ENCODE measurements at regions not wholly inside any gene's neighbourhood (a gene's known extent, or its start where the extent isn't known, plus 50 kb on each side); places are given as distances from the start of the nearest gene placed in this dataset.

DNA sequence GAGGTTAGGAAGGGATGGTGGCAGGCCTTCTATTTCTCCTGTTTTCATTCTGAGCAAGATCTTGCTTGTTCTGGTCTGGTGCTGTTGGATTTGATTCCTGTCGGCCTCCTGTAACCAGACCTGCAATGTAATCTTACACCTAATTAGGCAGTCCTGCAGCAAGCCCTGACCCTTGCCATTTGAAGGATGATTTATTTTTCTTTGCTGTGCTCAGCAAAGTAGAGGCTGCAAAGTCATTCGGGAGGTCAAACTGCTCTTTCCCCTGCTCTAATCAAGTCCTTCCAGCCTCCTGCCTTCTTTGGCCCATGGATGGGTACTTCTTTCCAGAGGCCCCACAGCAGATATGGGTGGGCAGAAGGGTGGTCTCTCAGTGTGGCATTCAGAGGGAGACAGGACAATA is 417.7 kb upstream of the USP24 start:
- no peak overlapping the region for H3K27ac Mint-ChIP-seq
- H3K4me3 Mint-ChIP-seq, result no peak overlapping the region
- peaks cover 10% of the 10 kb centered on the region for H3K27me3 Mint-ChIP-seq (ENCODE audit: low read depth)
- ATAC-seq (replicated peaks in 1 of 2) (no peak), DNase-seq (no peak)
- H3K4me1 Mint-ChIP-seq (ENCODE audit: low read depth), result no peaks in the 10 kb centered on the region
- H3K36me3 Mint-ChIP-seq (ENCODE audit: insufficient read depth in 2 of 2), result no peaks in the 10 kb centered on the region
- H3K9me3 Mint-ChIP-seq, result peaks cover 0 to 2% of the 10 kb centered on the region in 2 donors

DNA sequence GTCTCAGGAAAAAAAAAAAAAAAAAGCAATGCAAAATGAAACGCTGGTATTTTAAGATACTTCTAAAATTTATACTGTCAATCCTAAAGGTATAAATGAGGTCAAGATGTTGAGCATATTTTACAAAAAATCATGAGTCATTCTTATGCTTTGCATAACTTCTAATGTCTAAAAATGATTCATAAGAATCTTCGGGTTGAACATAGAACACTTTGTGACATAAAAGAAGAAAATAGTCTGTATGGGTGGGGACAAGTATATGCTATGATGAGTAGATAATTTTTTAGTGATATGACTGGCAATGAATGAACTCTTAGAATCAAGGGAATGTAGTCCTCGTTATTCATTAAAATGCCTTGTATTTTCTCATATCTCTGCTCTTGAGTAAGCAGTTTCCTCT is 416.9 kb upstream of the USP24 start:
- Mint-ChIP-seq H3K36me3 (ENCODE audit: insufficient read depth in 2 of 2) (no peaks in the 10 kb centered on the region), H3K27ac (no peak overlapping the region), H3K27me3 (ENCODE audit: low read depth) (peaks cover 10% of the 10 kb centered on the region), H3K4me1 (ENCODE audit: low read depth) (no peaks in the 10 kb centered on the region), H3K4me3 (no peak overlapping the region), H3K9me3 (peaks cover 0 to 2% of the 10 kb centered on the region in 2 donors)
- ATAC-seq (replicated peaks in 1 of 2) (peak; percentile 41 to 85), DNase-seq (no peak)

DNA sequence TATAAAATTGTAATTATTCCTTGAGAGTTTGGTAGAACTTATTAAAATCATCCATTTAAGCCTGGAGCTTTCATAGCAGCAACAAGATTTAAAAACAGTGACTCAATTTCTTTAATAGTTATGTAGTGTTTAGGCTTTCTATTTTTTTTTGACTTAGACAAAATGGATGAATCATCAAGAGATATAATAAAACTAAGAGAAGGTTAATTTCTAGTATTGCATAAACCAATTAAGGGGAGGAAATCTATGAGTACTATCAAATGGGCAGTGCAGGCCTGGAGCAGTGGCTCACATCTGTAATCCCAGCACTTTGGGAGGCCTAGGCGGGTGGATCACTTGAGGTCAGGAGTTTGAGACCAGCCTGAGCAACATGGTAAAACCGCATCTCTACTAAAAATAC is 416.3 kb upstream of the USP24 start:
- peaks cover 10% of the 10 kb centered on the region for H3K27me3 Mint-ChIP-seq (ENCODE audit: low read depth)
- H3K4me3 Mint-ChIP-seq, result no peak overlapping the region
- no peaks in the 10 kb centered on the region for H3K36me3 Mint-ChIP-seq (ENCODE audit: insufficient read depth in 2 of 2)
- ATAC-seq (replicated peaks in 1 of 2) (peak in 1 of 2 donors; percentile 5), DNase-seq (no peak)
- no peak overlapping the region for H3K27ac Mint-ChIP-seq
- H3K9me3 Mint-ChIP-seq, result no peaks in the 10 kb centered on the region
- no peaks in the 10 kb centered on the region for H3K4me1 Mint-ChIP-seq (ENCODE audit: low read depth)

DNA sequence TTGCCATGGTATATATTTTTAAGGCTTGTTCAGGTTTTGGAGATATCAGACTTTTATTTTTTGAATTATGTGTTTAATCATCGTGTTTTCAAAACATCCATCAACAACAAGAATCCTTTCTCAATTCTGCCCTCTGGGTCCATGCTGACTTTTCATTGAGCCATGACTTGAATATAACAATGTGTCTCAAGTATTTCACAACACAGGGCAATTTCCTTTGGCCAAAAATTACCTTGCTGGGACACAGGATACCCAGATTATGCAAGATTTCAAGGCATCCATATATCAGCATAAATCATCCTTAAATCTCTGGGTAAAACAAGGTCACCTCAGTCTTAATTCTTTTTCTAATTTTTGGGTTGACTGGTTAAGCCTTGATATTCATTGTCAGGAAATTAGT is 411.2 kb upstream of the USP24 start:
- ATAC-seq (replicated peaks in 1 of 2) (no peak), DNase-seq (no peak)
- Mint-ChIP-seq H3K4me1 (ENCODE audit: low read depth) (no peaks in the 10 kb centered on the region), H3K4me3 (no peak overlapping the region), H3K36me3 (ENCODE audit: insufficient read depth in 2 of 2) (no peaks in the 10 kb centered on the region), H3K27ac (no peak overlapping the region), H3K27me3 (ENCODE audit: low read depth) (no peaks in the 10 kb centered on the region), H3K9me3 (no peaks in the 10 kb centered on the region)

DNA sequence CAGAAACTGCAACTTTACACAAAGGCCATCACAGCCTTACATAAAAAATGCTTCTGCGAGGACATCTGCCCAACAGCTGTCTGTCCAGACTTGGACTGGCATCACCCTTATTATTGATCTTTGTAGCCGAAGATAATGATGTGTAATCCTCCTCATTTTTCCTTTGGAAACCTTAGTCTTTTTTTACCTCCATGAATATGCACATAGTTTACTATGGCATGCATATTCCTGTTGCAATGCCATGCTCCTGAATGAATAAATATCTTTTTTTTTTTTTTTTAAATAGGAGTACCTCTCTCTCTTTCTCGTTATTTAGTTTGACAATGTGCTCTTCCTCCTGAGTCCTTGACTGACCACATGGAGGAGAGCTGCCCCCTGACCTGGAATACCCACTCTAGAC is 409.6 kb upstream of the USP24 start:
- ATAC-seq (replicated peaks in 1 of 2) (no peak), DNase-seq (no peak)
- Mint-ChIP-seq H3K4me1 (ENCODE audit: low read depth) (no peaks in the 10 kb centered on the region), H3K36me3 (ENCODE audit: insufficient read depth in 2 of 2) (no peaks in the 10 kb centered on the region), H3K4me3 (no peak overlapping the region), H3K9me3 (peaks cover 0 to 1% of the 10 kb centered on the region in 2 donors), H3K27ac (no peak overlapping the region), H3K27me3 (ENCODE audit: low read depth) (no peaks in the 10 kb centered on the region)

DNA sequence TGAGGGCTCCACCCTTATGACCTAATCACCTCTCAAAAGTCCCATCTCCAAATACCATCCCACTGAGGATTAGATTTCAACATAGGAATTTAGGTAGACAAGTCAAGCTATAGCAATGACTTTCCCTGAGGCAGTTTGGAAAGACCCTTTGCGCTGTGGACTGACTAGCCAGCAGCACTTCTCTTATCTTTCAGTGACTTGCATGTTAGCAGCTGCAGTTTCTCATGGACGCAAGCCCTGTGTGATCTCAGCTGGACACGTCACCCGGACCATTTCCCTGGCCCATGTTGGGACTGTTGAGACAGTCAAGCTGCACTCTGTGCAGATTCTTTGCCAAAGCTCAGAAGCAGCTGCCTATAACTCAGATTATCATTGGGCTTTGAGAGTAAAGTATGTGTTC is 408.1 kb upstream of the USP24 start:
- Mint-ChIP-seq H3K9me3 (peaks cover 0 to 5% of the 10 kb centered on the region in 2 donors), H3K4me3 (no peak overlapping the region), H3K27ac (no peak overlapping the region), H3K4me1 (ENCODE audit: low read depth) (no peaks in the 10 kb centered on the region), H3K36me3 (ENCODE audit: insufficient read depth in 2 of 2) (no peaks in the 10 kb centered on the region), H3K27me3 (ENCODE audit: low read depth) (no peaks in the 10 kb centered on the region)
- DNase-seq, result no peak
- ATAC-seq (replicated peaks in 1 of 2), result no peak

DNA sequence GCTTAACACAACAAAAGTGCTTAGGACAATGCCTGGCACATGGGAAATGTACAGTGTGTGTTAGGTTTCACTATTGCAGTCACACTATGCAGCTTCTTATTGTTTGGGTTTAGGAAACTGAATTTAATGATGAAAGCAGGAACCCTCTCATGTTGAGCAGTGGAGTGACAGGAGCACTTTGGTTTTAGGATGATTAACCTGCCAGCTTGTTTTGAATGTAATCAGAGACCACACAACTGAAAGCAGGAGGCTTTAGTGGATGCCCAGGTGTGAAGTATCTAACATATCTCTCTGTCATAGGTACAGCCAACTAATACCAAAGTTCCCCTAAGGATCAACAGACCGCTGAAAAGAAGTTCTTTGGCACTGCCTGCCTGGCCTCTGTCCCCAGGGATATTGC is 406.9 kb upstream of the USP24 start:
- peaks cover 9% of the 10 kb centered on the region for H3K27me3 Mint-ChIP-seq (ENCODE audit: low read depth)
- no peak overlapping the region for H3K4me3 Mint-ChIP-seq
- DNase-seq (no peak), ATAC-seq (replicated peaks in 1 of 2) (no peak)
- H3K9me3 Mint-ChIP-seq, result peaks cover 2 to 7% of the 10 kb centered on the region in 2 donors
- H3K27ac Mint-ChIP-seq, result no peak overlapping the region
- H3K36me3 Mint-ChIP-seq (ENCODE audit: insufficient read depth in 2 of 2), result peaks cover 0 to 5% of the 10 kb centered on the region in 2 donors
- no peaks in the 10 kb centered on the region for H3K4me1 Mint-ChIP-seq (ENCODE audit: low read depth)

DNA sequence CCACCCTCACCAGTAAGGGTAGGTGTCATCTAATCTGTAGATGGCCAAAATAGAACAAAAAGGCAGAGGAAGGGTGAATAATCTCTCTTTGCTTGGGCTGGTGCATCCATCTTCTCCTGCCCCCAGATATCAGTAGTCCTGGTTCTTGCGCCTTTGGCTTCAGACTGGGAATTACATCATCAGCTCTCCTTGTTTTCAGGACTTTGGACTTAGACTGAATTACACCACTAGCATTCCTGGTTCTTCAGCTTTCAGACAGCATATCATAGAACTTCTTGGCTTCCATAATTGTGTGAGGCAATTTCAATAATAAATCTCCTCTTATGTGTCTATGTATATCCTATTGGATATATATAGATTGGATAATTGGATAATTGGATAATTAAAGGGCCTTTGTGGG is 403.0 kb upstream of the USP24 start:
- Mint-ChIP-seq H3K27ac (no peak overlapping the region), H3K9me3 (peaks cover 2 to 9% of the 10 kb centered on the region in 2 donors)

DNA sequence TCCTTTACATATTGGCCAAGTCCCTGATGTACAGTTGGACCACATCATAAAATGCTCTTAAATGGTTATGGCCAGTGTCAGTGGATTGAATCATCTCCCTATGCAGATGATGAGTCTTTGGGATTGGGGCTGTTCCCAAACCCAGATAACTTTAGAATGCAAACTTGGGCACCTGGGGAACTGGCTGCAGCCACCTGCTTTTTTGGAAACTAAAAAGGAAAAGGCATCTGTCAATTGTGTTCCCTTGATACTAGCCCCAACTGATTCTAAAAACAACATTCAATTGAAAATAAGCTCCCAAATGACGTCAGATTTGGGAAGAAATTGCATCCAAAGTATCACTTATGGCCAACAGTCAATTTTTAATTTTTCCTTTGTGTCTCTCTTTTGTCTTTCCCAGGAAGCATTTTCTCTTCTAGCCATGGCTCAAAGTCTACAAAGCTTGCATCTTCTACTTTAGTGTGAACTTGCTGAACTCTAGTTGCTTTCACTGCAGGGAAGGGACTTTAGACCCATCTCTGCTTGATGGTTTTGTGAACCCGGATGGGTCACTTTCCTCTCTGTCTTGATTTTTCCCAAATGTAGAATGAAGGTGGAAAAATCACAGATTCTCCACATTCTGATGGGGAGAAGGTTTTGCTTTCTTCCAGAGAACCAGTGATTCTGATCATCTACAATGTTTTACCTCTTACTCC is 402.3 kb upstream of the USP24 start:
- no peak for ATAC-seq (replicated peaks in 1 of 2)
- Mint-ChIP-seq H3K9me3 (peaks cover 2 to 9% of the 10 kb centered on the region in 2 donors), H3K4me3 (no peak overlapping the region), H3K27ac (no peak overlapping the region), H3K27me3 (ENCODE audit: low read depth) (peaks cover 26% of the 10 kb centered on the region), H3K36me3 (ENCODE audit: insufficient read depth in 2 of 2) (peaks cover 0 to 5% of the 10 kb centered on the region in 2 donors), H3K4me1 (ENCODE audit: low read depth) (no peaks in the 10 kb centered on the region)
- no peak for DNase-seq

More for the DNA sequence above, 403.0 kb upstream of the USP24 start:
- H3K27me3 Mint-ChIP-seq (ENCODE audit: low read depth), result peaks cover 22% of the 10 kb centered on the region
- no peaks in the 10 kb centered on the region for H3K4me1 Mint-ChIP-seq (ENCODE audit: low read depth)
- DNase-seq, result no peak
- no peak for ATAC-seq (replicated peaks in 1 of 2)
- no peak overlapping the region for H3K4me3 Mint-ChIP-seq
- H3K36me3 Mint-ChIP-seq (ENCODE audit: insufficient read depth in 2 of 2), result peaks cover 0 to 5% of the 10 kb centered on the region in 2 donors

DNA sequence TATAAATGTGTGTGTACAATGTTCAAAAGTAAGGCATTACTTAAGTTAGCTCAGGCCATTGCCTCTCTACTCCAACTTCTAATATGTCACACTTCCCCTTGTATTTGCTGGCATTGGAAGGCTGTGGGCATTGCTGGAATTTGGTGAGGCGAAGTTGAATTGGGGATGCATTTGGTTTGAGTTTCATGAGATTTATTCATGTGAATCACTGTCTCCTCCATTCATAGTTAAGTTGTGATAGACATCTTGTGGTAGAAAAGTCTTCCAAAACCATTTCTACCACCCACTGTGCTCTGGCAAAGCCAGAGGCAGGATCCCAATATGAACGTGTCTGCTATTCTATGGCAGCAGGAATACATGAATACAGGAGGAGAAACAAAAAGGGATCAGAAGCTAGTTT is 397.8 kb upstream of the USP24 start:
- Mint-ChIP-seq H3K27me3 (ENCODE audit: low read depth) (peaks cover 23% of the 10 kb centered on the region), H3K4me3 (no peak overlapping the region), H3K9me3 (peaks cover 0 to 5% of the 10 kb centered on the region in 2 donors), H3K36me3 (ENCODE audit: insufficient read depth in 2 of 2) (peaks cover 0 to 4% of the 10 kb centered on the region in 2 donors), H3K27ac (no peak overlapping the region), H3K4me1 (ENCODE audit: low read depth) (no peaks in the 10 kb centered on the region)
- no peak for DNase-seq
- ATAC-seq (replicated peaks in 1 of 2), result no peak

DNA sequence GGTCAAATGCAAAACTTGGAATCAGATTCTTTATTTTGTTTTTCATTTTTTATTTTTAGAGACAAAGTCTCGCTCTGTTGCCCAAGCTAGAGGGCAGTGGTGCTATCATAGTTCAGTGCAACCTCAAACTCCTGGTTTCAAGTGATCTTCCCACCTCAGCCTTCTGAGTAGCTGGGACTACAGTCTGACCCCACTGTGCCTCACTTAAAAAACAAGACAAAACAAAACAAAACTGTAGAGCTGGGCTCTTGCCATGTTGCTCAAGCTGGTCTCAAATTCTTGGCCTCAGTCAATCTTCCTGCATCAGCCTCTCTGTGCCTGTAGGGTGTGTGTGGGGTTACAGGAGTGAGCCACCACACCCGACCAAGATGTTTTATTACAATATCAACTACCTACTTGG is 396.0 kb upstream of the USP24 start:
- Mint-ChIP-seq H3K9me3 (peaks cover 2 to 5% of the 10 kb centered on the region in 2 donors), H3K4me1 (ENCODE audit: low read depth) (no peaks in the 10 kb centered on the region), H3K27me3 (ENCODE audit: low read depth) (peaks cover 18% of the 10 kb centered on the region), H3K36me3 (ENCODE audit: insufficient read depth in 2 of 2) (no peaks in the 10 kb centered on the region), H3K4me3 (no peak overlapping the region), H3K27ac (no peak overlapping the region)
- DNase-seq (no peak), ATAC-seq (replicated peaks in 1 of 2) (no peak)

DNA sequence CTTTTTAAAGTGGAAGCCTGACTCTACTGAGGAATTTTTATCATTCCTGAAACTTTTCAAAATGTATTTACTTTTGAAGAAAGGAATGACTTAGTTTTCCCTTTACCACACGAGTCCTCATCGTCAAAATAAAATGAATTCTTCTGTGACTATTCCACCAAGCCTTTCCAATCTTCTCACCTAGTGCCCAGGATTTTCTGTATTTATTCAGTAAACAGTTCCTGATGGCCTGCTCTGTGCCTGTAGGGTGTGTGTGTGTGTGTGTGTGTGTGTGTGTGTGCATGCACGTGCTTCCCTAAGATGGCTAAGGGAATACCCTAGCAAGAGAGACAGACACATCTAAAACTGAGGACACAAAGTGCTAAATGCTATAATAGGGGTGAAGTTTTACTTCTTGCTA is 395.0 kb upstream of the USP24 start:
- no peak for ATAC-seq (replicated peaks in 1 of 2)

DNA sequence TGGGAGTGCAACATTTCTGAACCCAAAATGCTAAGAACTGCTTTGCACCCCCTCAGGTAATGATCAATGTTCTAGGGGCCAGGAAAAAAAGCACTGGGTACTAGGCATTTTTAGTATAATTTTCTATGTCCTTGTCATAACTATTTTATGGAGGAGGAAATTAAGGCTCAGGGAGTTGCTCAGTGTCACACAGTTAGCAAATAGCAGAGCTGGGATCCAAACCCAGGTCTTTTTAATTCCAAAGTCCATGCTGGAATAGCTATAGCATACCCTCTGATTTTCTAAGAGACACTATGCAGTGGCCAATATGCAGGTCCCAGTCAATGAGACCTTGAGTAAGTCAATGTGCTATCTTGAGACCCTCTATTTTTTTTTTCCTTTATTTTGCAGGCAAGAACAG is 394.5 kb upstream of the USP24 start:
- no peak for DNase-seq
- ATAC-seq (replicated peaks in 1 of 2), result no peak
- H3K4me1 Mint-ChIP-seq (ENCODE audit: low read depth), result no peaks in the 10 kb centered on the region
- H3K36me3 Mint-ChIP-seq (ENCODE audit: insufficient read depth in 2 of 2), result no peaks in the 10 kb centered on the region
- H3K9me3 Mint-ChIP-seq, result peaks cover 2 to 5% of the 10 kb centered on the region in 2 donors
- H3K27me3 Mint-ChIP-seq (ENCODE audit: low read depth), result peaks cover 7% of the 10 kb centered on the region
- no peak overlapping the region for H3K4me3 Mint-ChIP-seq
- no peak overlapping the region for H3K27ac Mint-ChIP-seq

More for the DNA sequence above, 395.0 kb upstream of the USP24 start:
- Mint-ChIP-seq H3K27me3 (ENCODE audit: low read depth) (peaks cover 12% of the 10 kb centered on the region), H3K36me3 (ENCODE audit: insufficient read depth in 2 of 2) (no peaks in the 10 kb centered on the region), H3K4me1 (ENCODE audit: low read depth) (no peaks in the 10 kb centered on the region), H3K4me3 (no peak overlapping the region), H3K9me3 (peaks cover 2 to 5% of the 10 kb centered on the region in 2 donors), H3K27ac (no peak overlapping the region)
- no peak for DNase-seq

DNA sequence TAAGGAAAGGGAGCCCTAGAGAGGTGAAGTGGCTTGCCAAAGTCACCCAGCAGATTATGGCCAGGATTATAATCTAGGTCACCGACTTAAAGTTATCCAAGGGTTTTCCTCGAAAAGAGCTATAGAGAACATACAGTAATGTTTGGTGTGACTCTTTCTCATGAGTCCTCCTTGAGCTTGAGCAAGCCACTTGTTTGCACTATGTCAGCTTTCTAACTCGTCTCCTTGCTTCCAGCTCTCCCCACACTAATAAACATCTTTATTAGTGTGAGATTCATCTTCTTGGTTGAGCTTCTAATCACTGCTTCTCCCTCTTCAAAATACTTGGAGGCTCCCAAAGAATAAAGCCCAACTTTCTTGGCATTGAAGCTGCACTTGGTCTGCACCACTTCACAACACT is 390.0 kb upstream of the USP24 start:
- ATAC-seq (replicated peaks in 1 of 2), result no peak

More for the DNA sequence above, 390.0 kb upstream of the USP24 start:
- DNase-seq, result no peak
- H3K4me3 Mint-ChIP-seq, result no peak overlapping the region
- no peaks in the 10 kb centered on the region for H3K27me3 Mint-ChIP-seq (ENCODE audit: low read depth)
- H3K27ac Mint-ChIP-seq, result no peak overlapping the region
- H3K36me3 Mint-ChIP-seq (ENCODE audit: insufficient read depth in 2 of 2), result no peaks in the 10 kb centered on the region
- H3K9me3 Mint-ChIP-seq, result peaks cover 2 to 5% of the 10 kb centered on the region in 2 donors
- no peaks in the 10 kb centered on the region for H3K4me1 Mint-ChIP-seq (ENCODE audit: low read depth)

All from activated T-cell treated with anti-CD3 and anti-CD28 coated beads, Interleukin-2, amount 50 U/mL, for 72 hours (primary cell).